ENCODE measurements at regions not wholly inside any gene's neighbourhood (a gene's known extent, or its start where the extent isn't known, plus 50 kb on each side); places are given as distances from the start of the nearest gene placed in this dataset.

DNA sequence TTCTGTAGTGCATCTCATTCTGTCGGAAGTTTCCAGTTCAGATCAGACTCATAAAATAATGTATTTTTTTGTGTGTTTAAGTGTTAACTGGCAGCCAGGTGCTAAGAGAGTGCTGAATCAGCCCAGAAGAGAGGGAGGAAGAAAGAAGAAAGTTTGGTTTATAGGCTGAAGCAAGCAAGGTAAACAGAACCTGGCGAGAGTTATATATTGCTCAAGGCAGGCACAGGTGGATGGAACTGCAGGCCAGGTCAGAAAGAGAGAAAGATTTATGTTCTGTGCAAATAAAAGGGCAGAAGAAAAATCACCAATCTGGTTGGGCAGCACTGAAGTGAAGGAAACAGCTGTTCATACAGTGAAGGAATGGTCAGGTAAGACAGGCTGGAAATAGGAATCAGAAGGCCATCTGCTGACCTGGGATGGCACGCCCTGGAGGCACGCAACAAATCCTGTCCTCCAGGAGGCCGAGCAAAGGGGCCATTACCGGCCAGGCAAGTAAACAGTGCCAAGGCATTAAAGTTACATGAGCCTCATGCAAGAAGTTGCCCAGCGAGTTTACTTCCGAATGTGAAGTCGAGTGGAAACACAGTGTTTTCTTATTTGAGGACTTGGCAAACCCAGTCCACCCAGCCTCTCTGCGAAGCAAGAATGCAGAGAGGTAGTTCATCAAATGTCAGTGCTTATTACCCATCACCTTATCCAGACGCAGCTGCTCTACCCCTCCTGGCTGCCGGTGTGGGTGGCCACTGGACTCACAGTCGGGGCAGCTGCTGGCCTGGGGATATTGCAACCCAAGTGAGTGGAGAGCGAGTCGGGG lies 309.8 kb downstream of the VPS13C start:
- peak in 1 of 6 experiments; percentile 34 for TF ChIP-seq CTCF (IDR thresholded peaks at IDR 0.05)
- no peak for TF ChIP-seq POLR2A (IDR thresholded peaks at IDR 0.05)
